HEK293 (cell line): ENCODE measurements at regions not wholly inside any gene's neighbourhood (a gene's known extent, or its start where the extent isn't known, plus 50 kb on each side); places are given as distances from the start of the nearest gene placed in this dataset.

ENCODE experiments used
- ATF2 ChIP-seq: fragments of 450-650 bp; formaldehyde crosslinking; IDR thresholded peaks from 2 replicates; pipeline ENCODE4 v1.5.1; 2016; ENCODE audit warnings: missing biosample characterization, missing genetic modification characterization, low read depth
- CTCF ChIP-seq: fragments of 450-650 bp; formaldehyde crosslinking; IDR thresholded peaks from 2 replicates; pipeline ENCODE4 v1.5.1; 2016; ENCODE audit warnings: missing biosample characterization, missing genetic modification characterization
- ELK4 ChIP-seq: IDR thresholded peaks from 2 replicates; pipeline ENCODE4 v1.6.1; 2011; ENCODE audit warnings: mild to moderate bottlenecking, low read depth, low read length, borderline replicate concordance
- GFI1B ChIP-seq: fragments of 450-650 bp; formaldehyde crosslinking; IDR thresholded peaks from 2 replicates; pipeline ENCODE4 v1.5.1; 2016; ENCODE audit warnings: missing biosample characterization, missing genetic modification characterization
- PBX3 ChIP-seq: sonication (generic); formaldehyde crosslinking; IDR thresholded peaks from 2 replicates; pipeline ENCODE4 v1.8.1; 2022; ENCODE audit warnings: mild to moderate bottlenecking, moderate library complexity, missing genetic modification reagents
- YY1 ChIP-seq: fragments of 450-650 bp; formaldehyde crosslinking; IDR thresholded peaks from 2 replicates; pipeline ENCODE4 v1.5.1; 2018; ENCODE audit warnings: missing biosample characterization, missing genetic modification characterization
- ZBTB17 ChIP-seq: fragments of 450-650 bp; formaldehyde crosslinking; IDR thresholded peaks from 2 replicates; pipeline ENCODE4 v1.5.1; 2016; ENCODE audit warnings: missing biosample characterization, missing genetic modification characterization
- ZBTB26 ChIP-seq: fragments of 450-650 bp; formaldehyde crosslinking; optimal IDR thresholded peaks from 2 replicates; pipeline ENCODE3; 2016; ENCODE audit warnings: missing biosample characterization, mild to moderate bottlenecking, missing genetic modification characterization
- ZNF138 ChIP-seq: fragments of 450-650 bp; formaldehyde crosslinking; IDR thresholded peaks from 2 replicates; pipeline ENCODE4 v1.5.1; 2016; ENCODE audit warnings: missing biosample characterization, missing genetic modification characterization, borderline replicate concordance
- ZNF274 ChIP-seq, 2 experiments: fragments of 200-500 bp in 1 of 2; fragments of 450-650 bp in 1 of 2; sonication (Bioruptor generic) in 1 of 2; formaldehyde crosslinking in 1 of 2; IDR thresholded peaks; 2 replicates each; pipeline versions ENCODE4 v1.5.1 to v1.6.1; 2014 to 2016; ENCODE audit warnings: borderline replicate concordance in 1 of 2, inconsistent platforms in 1 of 2, low read length in 1 of 2, missing biosample characterization in 1 of 2, missing genetic modification characterization in 1 of 2
- ZNF596 ChIP-seq: fragments of 450-650 bp; IDR thresholded peaks from 2 replicates; pipeline ENCODE4 v1.5.0; 2018; ENCODE audit warnings: missing biosample characterization, mild to moderate bottlenecking, missing genetic modification characterization, moderate library complexity
- ZNF670 ChIP-seq: fragments of 450-650 bp; formaldehyde crosslinking; IDR thresholded peaks from 2 replicates; pipeline ENCODE4 v1.5.1; 2016; ENCODE audit warnings: missing biosample characterization, missing genetic modification characterization, low read depth

- TF ChIP-seq ELK4 = no peak
- TF ChIP-seq ZNF670 (tag by site-specific recombination) = no peak
- no peak for TF ChIP-seq CTCF (tag by site-specific recombination)
- no peak for TF ChIP-seq ZBTB26 (tag by site-specific recombination)
- no peak for TF ChIP-seq ZNF274 (IDR thresholded peaks at IDR 0.05; ENCODE audit: low read length)
- TF ChIP-seq ZNF274 (tag by site-specific recombination; IDR thresholded peaks at IDR 0.05; ENCODE audit: borderline replicate concordance) = no peak
- TF ChIP-seq ZNF138 (tag by site-specific recombination) = no peak
- no peak for TF ChIP-seq PBX3
- TF ChIP-seq GFI1B (tag by site-specific recombination) = no peak
- TF ChIP-seq ATF2 (tag by site-specific recombination) = no peak
- no peak for TF ChIP-seq ZBTB17 (tag by site-specific recombination)
- TF ChIP-seq ZNF596 (tag by site-specific recombination) = no peak
- TF ChIP-seq YY1 (tag by site-specific recombination) = no peak
Observed at GRCh38 chr16:47884116-47884725, 271.6 kb downstream of the ABCC12 start.
